ENCODE measurements at regions not wholly inside any gene's neighbourhood (a gene's known extent, or its start where the extent isn't known, plus 50 kb on each side); places are given as distances from the start of the nearest gene placed in this dataset.
A peak's percentile ranks its signal among the peaks of the same experiment; 100 is the strongest.

DNA sequence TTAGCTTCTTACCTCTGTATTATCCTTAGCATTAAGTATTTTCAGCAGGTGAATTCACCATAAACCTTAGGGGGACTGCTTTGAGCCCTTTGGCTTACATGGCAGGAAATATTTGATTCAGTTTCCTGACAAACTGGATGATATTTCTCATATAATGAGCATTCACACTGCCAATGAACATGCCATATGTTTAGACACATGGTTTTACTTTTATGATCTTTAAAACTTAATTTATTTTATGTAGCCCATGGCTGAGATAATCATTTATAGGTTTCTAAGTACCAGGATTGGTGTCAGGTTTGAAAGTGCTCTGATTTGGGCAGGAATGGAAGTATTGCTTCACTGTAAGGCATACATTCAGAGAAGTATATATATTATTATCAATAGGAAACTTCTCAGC is 319.1 kb downstream of the ZPLD1 start:
- DNase-seq: no peak

DNA sequence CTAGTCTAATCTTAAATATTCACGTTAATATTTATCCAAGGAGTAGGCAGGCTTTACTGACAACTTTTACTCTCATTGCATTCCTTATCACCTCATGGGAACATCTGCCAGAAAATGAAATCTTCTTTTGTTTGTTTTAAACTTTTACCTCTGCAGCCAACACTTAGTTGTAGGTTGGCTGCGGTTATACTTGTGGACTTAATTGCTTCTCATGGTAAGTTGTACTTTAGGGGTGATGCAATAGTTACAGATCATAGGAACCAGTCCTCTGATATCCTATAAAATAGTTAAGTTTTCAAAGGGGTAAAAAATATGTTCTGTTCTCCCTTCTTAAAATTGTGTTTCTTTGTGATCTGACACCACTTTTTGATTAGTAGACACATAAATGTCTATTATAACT is 321.9 kb downstream of the ZPLD1 start:
- DNase-seq: no peak

- no peak for DNase-seq
Observed at GRCh38 chr3:102757950-102758349, 323.1 kb downstream of the ZPLD1 start.

- no peak for DNase-seq
Observed at GRCh38 chr3:102761766-102762165, 327.0 kb downstream of the ZPLD1 start.

DNA sequence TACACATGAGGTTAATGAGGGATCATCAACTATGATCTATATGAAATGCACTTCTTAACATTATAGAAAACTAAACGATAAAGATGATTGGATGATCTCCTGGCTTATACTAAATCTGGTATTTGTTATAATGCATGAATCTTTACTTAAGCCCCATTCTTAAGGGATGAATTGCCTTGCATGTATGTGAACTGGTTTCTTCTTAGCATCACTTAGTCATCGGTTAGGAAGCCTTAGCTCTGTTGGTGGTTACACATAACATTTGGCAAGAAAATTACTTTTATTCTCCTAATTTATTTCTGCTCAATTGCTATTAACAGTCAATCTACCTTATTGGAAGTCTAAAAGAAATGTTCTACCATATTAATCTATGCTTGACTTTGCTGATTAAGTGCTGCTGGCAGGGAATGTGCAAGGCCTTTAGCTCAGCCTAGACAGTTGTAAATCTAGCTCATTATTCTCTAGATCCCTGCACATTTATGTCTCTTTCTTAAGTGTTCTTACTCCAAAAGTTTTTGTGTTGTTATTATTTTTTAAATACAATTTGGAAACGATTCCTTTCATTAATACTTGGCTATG is 356.0 kb downstream of the ZPLD1 start:
- DNase-seq: peak; percentile 93

DNA sequence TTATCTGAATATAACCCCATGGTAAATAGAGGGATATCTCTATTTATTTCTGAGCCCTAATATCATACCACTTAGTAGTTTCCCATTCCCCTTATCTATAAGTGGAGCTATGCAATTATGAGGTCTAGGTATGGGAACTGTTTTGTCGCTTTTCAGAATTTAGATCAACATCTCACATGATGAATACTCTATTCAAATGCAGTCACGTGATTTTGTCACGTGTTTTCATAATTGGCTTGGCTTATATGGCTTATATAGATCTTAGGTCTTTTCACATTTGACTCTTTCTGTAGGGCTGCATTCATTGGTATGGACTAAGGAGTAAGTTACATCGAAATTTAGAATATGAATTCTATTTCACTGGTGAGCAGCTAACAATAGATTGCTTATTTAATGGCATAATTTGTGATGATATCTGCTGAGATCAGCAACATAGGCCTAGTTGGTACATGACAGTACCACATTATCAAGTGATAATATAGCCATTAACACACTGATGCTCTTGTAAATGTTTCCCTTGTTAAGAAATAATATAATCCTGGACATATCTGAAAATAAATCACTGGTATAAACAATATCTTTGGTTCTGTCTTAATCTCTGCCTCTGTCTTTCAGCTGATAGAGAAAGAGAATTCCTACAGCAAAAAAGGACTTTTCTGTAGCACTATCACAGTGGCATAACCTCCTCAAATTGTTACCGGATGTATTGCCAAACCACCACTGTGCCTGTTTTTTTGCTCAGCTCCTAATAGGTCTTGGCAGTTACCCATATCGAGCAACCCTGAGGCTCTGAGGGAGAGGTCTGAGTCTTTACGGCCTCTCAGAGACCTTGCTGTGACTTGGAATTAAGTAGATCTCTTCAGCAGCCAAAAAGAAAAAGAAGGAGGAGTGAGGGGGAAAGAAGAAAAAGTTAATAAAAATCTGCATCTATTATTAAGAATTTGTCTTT is 357.1 kb downstream of the ZPLD1 start:
- peak; percentile 73 for DNase-seq

DNA sequence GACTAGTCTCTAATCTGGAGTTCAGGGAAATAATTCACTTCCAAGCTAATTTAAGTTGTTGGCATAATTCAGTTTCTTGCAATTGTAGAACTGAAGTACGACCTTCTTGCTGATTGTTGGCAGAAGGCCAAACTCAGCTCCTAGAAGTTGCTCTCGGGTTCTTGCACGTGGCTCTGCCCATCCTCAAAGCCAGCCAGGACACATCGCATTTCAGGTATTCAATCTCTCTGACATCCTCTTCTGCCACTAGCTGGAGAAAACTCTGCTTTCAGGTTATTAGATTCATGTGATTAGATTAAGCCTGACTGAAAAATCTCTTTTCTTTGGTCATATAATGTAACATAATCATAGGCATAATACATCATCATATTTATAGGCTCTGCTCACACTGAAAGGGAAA is 362.0 kb downstream of the ZPLD1 start:
- no peak for DNase-seq

GRCh38 chr3:102802819-102803420 is 368.1 kb downstream of the ZPLD1 start:
- DNase-seq: no peak

- no peak for DNase-seq
Observed at GRCh38 chr3:102810937-102811336, 376.1 kb downstream of the ZPLD1 start.

DNA sequence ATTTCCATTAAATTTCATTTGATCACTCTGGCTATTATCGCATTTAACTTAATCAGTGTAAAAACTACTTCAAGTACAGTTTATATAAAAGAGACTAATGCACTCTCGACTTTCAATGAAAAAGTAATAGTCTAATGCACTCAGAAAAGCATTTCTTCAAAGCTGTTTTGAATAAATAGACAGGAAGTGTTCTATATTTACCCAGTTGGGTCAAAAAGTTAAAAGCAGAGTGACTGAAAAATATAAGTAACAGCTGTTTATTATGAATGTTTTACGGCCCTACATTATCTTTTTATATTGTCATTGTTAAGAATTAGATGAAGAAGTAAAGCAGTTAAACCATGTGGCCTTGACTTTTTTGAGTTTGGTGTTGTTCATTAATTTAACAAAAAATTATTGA is 391.8 kb downstream of the ZPLD1 start:
- no peak for DNase-seq

- no peak for DNase-seq
Observed at GRCh38 chr3:102827386-102827785, 392.6 kb downstream of the ZPLD1 start.

- DNase-seq: no peak
Observed at GRCh38 chr3:102830415-102830814, 395.6 kb downstream of the ZPLD1 start.

- no peak for DNase-seq
Observed at GRCh38 chr3:102841866-102842265, 407.1 kb downstream of the ZPLD1 start.

- DNase-seq: no peak
Observed at GRCh38 chr3:102866845-102867244, 432.0 kb downstream of the ZPLD1 start.

- DNase-seq: no peak
Observed at GRCh38 chr3:102883515-102883914, 448.7 kb downstream of the ZPLD1 start.

GRCh38 chr3:102885289-102885688 is 450.5 kb downstream of the ZPLD1 start:
- no peak for DNase-seq

DNA sequence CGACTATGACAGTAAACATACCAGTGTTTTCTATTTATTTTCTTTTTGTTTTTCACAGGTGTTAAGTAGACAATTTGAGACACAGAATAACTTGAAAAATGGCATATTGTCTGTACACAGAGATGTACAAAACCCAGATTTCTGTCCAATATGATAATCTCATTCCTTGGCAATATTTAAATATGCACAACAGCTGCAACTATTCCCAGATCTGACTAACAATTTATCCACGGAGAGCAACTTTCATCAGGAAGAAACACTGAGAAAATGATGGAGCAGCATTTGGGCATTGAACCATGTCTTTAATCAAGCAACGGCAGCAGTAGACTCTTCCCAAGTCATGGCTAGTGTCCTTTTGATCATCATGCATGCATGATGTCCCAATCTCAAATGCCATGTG is 452.6 kb downstream of the ZPLD1 start:
- no peak for DNase-seq

- no peak for DNase-seq
Observed at GRCh38 chr3:102896851-102897621, 462.2 kb downstream of the ZPLD1 start.

GRCh38 chr3:102904629-102905028 is 469.8 kb downstream of the ZPLD1 start:
- no peak for DNase-seq

DNA sequence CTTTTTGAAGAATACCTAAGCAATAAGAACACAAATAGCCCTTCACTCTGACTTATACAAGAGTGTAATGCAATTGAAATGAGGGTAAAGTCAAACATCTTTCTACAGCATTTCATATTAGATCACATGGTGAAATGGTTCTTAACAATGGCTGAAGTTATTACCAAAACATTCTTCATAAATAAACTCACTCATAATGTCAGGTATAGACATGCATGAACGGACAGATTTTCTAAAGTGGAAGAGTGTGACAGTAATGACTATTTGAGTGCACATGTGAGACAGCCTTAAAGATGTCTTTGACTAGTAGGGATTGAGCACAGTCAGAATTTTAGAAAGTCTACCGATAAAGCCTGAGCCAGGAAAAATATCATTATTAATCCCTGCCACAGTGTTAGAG is 471.0 kb downstream of the ZPLD1 start:
- no peak for DNase-seq

GRCh38 chr3:102906818-102907217 is 472.0 kb downstream of the ZPLD1 start:
- DNase-seq: no peak

- DNase-seq: no peak
Observed at GRCh38 chr3:102909904-102910303, 475.1 kb downstream of the ZPLD1 start.

- no peak for DNase-seq
Observed at GRCh38 chr3:102916532-102916931, 481.7 kb downstream of the ZPLD1 start.
